CD4-positive, CD25-positive, alpha-beta regulatory T cell (primary cell): ENCODE measurements at regions not wholly inside any gene's neighbourhood (a gene's known extent, or its start where the extent isn't known, plus 50 kb on each side); places are given as distances from the start of the nearest gene placed in this dataset.
A peak's percentile ranks its signal among the peaks of the same experiment; 100 is the strongest.
"Not testable (repeated sequence)": the region's sequence is repeated elsewhere in the genome, so short reads cannot be mapped to it uniquely, and the experiment has no call there.

Experiments
- ATAC-seq, 2 donors: fragments of 150-1000 bp; cut with Tn5 transposase; one replicate each; pipeline ENCODE4 v1.10.0; 2021; ENCODE audit warnings: low read depth in 2 of 2, moderate number of reproducible peaks in 2 of 2, moderate library complexity in 1 of 2
- DNase-seq, 3 donors: peaks; one replicate each; pipeline versions ENCODE4 v3.0.0 to v3.0.0-alpha.2; 2012 to 2022; ENCODE audit warnings: mixed read lengths in 1 of 3
- H3K27ac ChIP-seq: one replicate; pipeline ENCODE4 v1.7.0; 2013; ENCODE audit warnings: mild to moderate bottlenecking, low read length; ENCODE audit not compliant: insufficient read depth, poor library complexity, severe bottlenecking
- H3K27me3 ChIP-seq: one replicate; pipeline ENCODE4 v1.7.0; 2013; ENCODE audit warnings: low read length; ENCODE audit not compliant: control insufficient read depth, insufficient read depth
- H3K36me3 ChIP-seq: one replicate; pipeline ENCODE4 v1.7.0; 2013; ENCODE audit warnings: mild to moderate bottlenecking, low read length, moderate library complexity; ENCODE audit not compliant: control insufficient read depth, insufficient read depth
- H3K4me1 ChIP-seq: 2 replicates; pipeline ENCODE4 v1.7.0; 2013; ENCODE audit warnings: mild to moderate bottlenecking, low read length; ENCODE audit not compliant: insufficient read depth, control insufficient read depth, poor library complexity, severe bottlenecking
- H3K4me3 ChIP-seq: one replicate; pipeline ENCODE4 v1.7.0; 2013; ENCODE audit warnings: low read depth, mild to moderate bottlenecking, low read length, moderate library complexity
- H3K9me3 ChIP-seq, 2 experiments: 1 replicate in 1 of 2; 2 replicates in 1 of 2; pipeline ENCODE4 v1.7.0; 2013; ENCODE audit warnings: low read length in 2 of 2, mild to moderate bottlenecking in 1 of 2, moderate library complexity in 1 of 2; ENCODE audit not compliant: control insufficient read depth in 2 of 2
- H3K27ac Mint-ChIP-seq, 3 donors: one replicate each; pipeline ENCODE4 v1.8.0; 2020 to 2022; ENCODE audit warnings: mild to moderate bottlenecking in 3 of 3, mixed read lengths in 3 of 3, moderate library complexity in 2 of 3
- H3K27me3 Mint-ChIP-seq: one replicate; pipeline ENCODE4 v1.8.0; 2022; ENCODE audit warnings: mild to moderate bottlenecking, mixed read lengths
- H3K36me3 Mint-ChIP-seq: one replicate; pipeline ENCODE4 v1.8.0; 2020; ENCODE audit warnings: mixed read lengths
- H3K4me1 Mint-ChIP-seq, 4 donors: one replicate each; pipeline ENCODE4 v1.8.0; 2020 to 2022; ENCODE audit warnings: mixed read lengths in 4 of 4, mild to moderate bottlenecking in 1 of 4
- H3K4me3 Mint-ChIP-seq, 4 donors: one replicate each; pipeline ENCODE4 v1.8.0; 2020 to 2022; ENCODE audit warnings: mild to moderate bottlenecking in 4 of 4, mixed read lengths in 4 of 4, moderate library complexity in 3 of 4
- H3K9me3 Mint-ChIP-seq, 7 donors: one replicate each; pipeline ENCODE4 v1.8.0; 2020 to 2022; ENCODE audit warnings: mixed read lengths in 7 of 7, mild to moderate bottlenecking in 3 of 7, moderate library complexity in 2 of 7

DNA sequence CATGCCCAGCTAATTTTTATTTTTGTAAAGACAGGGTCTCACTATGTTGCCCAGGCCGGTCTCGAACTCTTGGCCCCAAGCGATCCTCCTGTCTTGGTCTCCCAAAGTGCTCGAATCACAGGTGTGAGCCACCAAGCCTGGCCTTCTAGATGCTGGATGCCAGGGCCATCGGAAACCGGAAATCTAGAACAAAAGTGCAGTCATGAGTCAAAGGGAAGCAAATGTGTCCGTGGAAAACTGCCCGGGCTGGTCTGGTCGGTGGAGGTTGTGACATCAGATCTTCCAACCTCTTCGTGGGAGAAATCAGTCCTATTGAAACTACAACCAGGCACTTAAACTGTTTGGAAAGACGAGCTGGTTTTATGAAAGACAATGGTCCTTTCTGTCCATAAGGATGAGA, 92.3 kb upstream of the SHOX start:
- Mint-ChIP-seq H3K36me3 (no peaks in the 10 kb centered on the region), H3K4me3 (no peak overlapping the region), H3K27me3 (no peaks in the 10 kb centered on the region), H3K9me3 (peaks cover 0 to 11% (median 4%) of the 10 kb centered on the region in 7 donors), H3K27ac (no peak overlapping the region), H3K4me1 (no peaks in the 10 kb centered on the region)
- ATAC-seq (no peak), DNase-seq (no peak)
- Histone ChIP-seq H3K27ac (no peak overlapping the region), H3K36me3 (no peaks in the 10 kb centered on the region), H3K9me3 (peaks cover 3 to 5% of the 10 kb centered on the region in 2 experiments), H3K4me3 (no peak overlapping the region), H3K27me3 (no peaks in the 10 kb centered on the region), H3K4me1 (no peaks in the 10 kb centered on the region)

DNA sequence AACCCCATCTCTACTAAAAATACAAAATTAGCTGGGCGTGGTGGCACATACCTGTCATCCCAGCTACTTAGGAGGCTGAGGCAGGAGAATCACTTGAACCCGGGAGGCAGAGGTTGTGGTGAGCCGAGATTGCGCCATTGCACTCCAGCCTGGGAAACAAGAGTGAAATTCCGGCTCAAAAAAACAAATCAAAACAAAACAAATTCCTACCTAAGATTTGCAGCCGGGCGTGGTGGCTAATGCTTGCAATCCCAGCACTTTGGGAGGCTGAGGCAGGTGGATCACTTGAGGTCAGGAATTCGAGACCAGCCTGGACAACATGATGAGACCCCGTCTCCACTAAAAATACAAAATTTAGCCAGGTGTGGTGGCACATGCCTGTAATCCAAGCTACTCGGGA, 89.6 kb upstream of the SHOX start:
- H3K4me3 Mint-ChIP-seq, ATAC-seq, DNase-seq, H3K36me3 ChIP-seq, H3K27me3 ChIP-seq, H3K27me3 Mint-ChIP-seq, H3K4me1 Mint-ChIP-seq, H3K27ac ChIP-seq, H3K27ac Mint-ChIP-seq, H3K4me1 ChIP-seq, H3K9me3 ChIP-seq, H3K4me3 ChIP-seq, H3K36me3 Mint-ChIP-seq: not testable (repeated sequence)
- peaks cover 0 to 14% (median 6%) of the 10 kb centered on the region in 7 donors for H3K9me3 Mint-ChIP-seq

DNA sequence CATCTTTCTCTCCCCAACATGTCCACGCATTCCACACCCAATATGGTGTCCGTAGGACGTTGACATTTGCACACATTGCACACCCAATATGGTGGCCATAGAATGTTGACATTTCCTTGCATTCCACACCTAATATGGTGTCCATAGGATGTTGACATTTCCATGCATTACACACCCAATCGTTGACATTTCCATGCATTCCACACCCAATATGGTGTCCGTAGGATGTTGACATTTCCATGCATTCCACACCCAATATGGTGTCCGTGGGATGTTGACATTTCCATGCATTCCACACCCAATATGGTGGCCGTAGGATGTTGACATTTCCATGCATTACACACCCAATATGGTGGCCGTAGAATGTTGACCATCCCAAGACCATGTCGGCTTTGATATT, 88.4 kb upstream of the SHOX start:
- Mint-ChIP-seq H3K27me3 (no peaks in the 10 kb centered on the region), H3K4me3 (no peak overlapping the region)

DNA sequence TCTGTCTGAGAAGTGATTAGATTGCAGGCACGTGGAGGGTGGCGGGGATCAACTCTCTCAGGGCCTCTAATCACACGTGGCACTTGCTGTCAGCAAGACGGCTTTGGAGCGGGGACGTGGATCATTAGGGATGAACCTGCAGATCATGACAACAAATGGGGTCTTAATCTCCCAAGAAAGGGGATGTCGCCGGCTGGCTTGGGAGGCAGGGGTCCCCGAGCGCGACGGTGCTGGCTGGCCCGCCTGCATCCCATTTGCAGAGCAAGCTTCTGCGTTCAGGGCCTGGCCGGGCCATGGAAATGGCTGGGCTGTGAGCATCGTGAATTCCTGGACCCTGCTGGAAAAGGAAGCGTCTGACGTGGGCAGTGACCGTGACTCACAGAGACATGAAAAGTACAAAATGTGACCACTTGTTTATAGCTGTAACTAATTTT, 85.1 kb upstream of the SHOX start:
- Histone ChIP-seq H3K36me3 (no peaks in the 10 kb centered on the region), H3K4me1 (no peaks in the 10 kb centered on the region), H3K27ac (no peak overlapping the region), H3K9me3 (peaks cover 3 to 6% of the 10 kb centered on the region in 2 experiments), H3K4me3 (no peak overlapping the region), H3K27me3 (no peaks in the 10 kb centered on the region)
- DNase-seq (no peak), ATAC-seq (no peak)
- H3K36me3 Mint-ChIP-seq, result no peaks in the 10 kb centered on the region
- H3K27me3 Mint-ChIP-seq, result no peaks in the 10 kb centered on the region
- no peak overlapping the region for H3K4me3 Mint-ChIP-seq
- no peaks in the 10 kb centered on the region for H3K4me1 Mint-ChIP-seq
- H3K9me3 Mint-ChIP-seq, result peaks cover 0 to 24% (median 8%) of the 10 kb centered on the region in 7 donors
- no peak overlapping the region for H3K27ac Mint-ChIP-seq

More for the DNA sequence above, 88.4 kb upstream of the SHOX start:
- Histone ChIP-seq H3K9me3 (peaks cover 3 to 6% of the 10 kb centered on the region in 2 experiments), H3K27me3 (no peaks in the 10 kb centered on the region), H3K4me3 (no peak overlapping the region), H3K27ac (no peak overlapping the region), H3K36me3 (no peaks in the 10 kb centered on the region), H3K4me1 (no peaks in the 10 kb centered on the region)
- H3K9me3 Mint-ChIP-seq, result peaks cover 0 to 15% (median 6%) of the 10 kb centered on the region in 7 donors
- no peaks in the 10 kb centered on the region for H3K36me3 Mint-ChIP-seq
- no peak overlapping the region for H3K27ac Mint-ChIP-seq
- no peaks in the 10 kb centered on the region for H3K4me1 Mint-ChIP-seq
- no peak for ATAC-seq
- DNase-seq, result no peak

DNA sequence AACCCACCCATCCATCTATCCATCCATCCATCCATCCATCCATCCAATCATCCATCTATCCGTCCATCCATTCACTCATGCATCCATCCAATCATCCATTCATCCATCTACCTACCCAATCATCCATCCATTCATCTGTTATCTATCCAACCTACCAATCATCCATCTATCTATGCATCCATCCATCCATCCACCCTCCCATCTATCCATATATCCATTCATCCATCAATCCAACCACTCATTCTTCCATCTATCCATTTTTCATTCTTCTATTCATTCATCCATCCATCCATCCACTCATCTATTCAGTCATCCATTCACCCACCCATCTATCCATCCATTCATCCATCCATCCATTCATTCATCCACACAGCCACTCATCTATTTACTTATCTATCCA, 80.1 kb upstream of the SHOX start:
- H3K4me1 ChIP-seq, result no peaks in the 10 kb centered on the region
- Mint-ChIP-seq H3K9me3 (peaks cover 4 to 29% (median 10%) of the 10 kb centered on the region in 7 donors), H3K27ac (peak overlapping the region in 1 of 3 donors; percentile 55), H3K4me1 (no peaks in the 10 kb centered on the region), H3K4me3 (no peak overlapping the region), H3K36me3 (no peaks in the 10 kb centered on the region), H3K27me3 (no peaks in the 10 kb centered on the region)
- no peaks in the 10 kb centered on the region for H3K36me3 ChIP-seq
- H3K9me3 ChIP-seq, result peaks cover 0 to 7% of the 10 kb centered on the region in 2 experiments
- no peaks in the 10 kb centered on the region for H3K27me3 ChIP-seq
- H3K4me3 ChIP-seq, result no peak overlapping the region
- ATAC-seq (no peak), DNase-seq (no peak)
- no peak overlapping the region for H3K27ac ChIP-seq

DNA sequence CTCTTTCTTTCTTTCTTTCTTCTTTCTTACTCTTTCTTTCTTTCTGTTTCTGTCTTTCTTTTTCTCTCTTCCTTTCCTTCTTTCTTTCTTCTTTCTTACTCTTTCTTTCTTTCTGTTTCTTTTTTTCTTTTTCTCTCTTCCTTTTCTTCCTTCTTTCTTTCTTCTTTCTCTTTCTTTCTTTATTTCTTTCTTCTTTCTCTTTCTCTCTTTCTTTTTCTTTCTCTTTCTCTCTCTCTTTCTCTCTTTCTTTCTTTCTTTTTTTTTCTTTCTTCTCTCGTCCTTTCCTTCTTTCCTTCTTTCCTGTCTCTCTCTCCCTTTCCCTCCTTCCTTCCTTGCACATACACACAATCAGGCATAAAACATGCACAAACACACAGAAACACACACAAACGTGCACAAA, 79.3 kb upstream of the SHOX start:
- Histone ChIP-seq H3K27me3 (no peaks in the 10 kb centered on the region), H3K36me3 (no peaks in the 10 kb centered on the region), H3K9me3 (peaks cover 0 to 7% of the 10 kb centered on the region in 2 experiments), H3K27ac (no peak overlapping the region), H3K4me3 (no peak overlapping the region), H3K4me1 (no peaks in the 10 kb centered on the region)
- no peaks in the 10 kb centered on the region for H3K4me1 Mint-ChIP-seq
- H3K4me3 Mint-ChIP-seq, result no peak overlapping the region
- H3K27ac Mint-ChIP-seq, result peak overlapping the region in 1 of 3 donors; percentile 12
- H3K27me3 Mint-ChIP-seq, result no peaks in the 10 kb centered on the region
- DNase-seq, result no peak
- peaks cover 4 to 29% (median 10%) of the 10 kb centered on the region in 7 donors for H3K9me3 Mint-ChIP-seq
- no peak for ATAC-seq
- no peaks in the 10 kb centered on the region for H3K36me3 Mint-ChIP-seq

DNA sequence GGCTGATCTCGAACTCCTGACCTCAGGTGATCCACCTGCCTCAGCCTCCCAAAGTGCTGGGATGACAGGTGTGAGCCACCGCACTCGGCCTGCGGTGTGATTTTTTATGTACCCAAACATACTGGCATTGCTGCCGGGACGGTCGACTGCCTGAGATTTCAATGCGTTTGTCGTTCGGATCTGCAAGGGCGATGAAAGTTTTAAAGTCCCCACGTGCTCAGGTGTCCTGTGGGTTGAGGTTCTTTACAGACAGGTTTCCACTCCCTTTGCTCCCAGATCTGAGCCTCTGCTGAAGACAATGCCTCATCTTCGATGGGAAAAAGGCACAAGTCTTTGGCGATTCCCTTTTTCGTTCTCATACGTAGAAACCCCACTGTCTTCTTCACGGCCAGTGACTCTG, 78.1 kb upstream of the SHOX start:
- H3K27ac Mint-ChIP-seq, result no peak overlapping the region
- H3K36me3 Mint-ChIP-seq, result no peaks in the 10 kb centered on the region
- H3K36me3 ChIP-seq, result no peaks in the 10 kb centered on the region
- H3K9me3 Mint-ChIP-seq, result peaks cover 2 to 28% (median 9%) of the 10 kb centered on the region in 7 donors
- H3K4me1 ChIP-seq, result no peaks in the 10 kb centered on the region
- H3K27me3 Mint-ChIP-seq, result no peaks in the 10 kb centered on the region
- no peak overlapping the region for H3K4me3 Mint-ChIP-seq
- DNase-seq (no peak), ATAC-seq (no peak)
- no peak overlapping the region for H3K4me3 ChIP-seq
- H3K4me1 Mint-ChIP-seq, result no peaks in the 10 kb centered on the region
- H3K27me3 ChIP-seq, result no peaks in the 10 kb centered on the region
- no peak overlapping the region for H3K27ac ChIP-seq
- peaks cover 0 to 7% of the 10 kb centered on the region in 2 experiments for H3K9me3 ChIP-seq

DNA sequence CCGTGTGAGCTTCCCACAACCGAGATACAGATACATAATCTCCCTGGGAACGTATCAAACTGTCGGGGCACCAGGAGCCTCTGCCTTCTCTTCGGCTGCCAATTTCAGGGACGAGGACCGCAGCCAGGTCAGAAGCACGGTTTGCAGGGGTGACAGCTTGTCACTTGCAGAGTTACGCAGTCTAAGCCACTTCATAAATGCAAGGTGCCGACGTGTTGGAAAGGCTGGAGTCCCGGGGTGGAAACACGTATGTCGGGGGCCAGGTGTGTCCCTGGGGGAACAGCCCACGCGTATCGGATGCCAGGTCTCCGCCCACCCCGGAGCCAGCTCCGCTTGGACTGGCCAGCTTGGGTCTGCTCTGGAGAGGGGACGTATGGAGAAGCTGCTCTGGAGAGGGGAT, 76.3 kb upstream of the SHOX start:
- no peaks in the 10 kb centered on the region for H3K4me1 ChIP-seq
- DNase-seq (no peak), ATAC-seq (no peak)
- no peaks in the 10 kb centered on the region for H3K27me3 ChIP-seq
- H3K4me1 Mint-ChIP-seq, result peaks cover 0 to 5% (median 0%) of the 10 kb centered on the region in 4 donors
- H3K27ac ChIP-seq, result no peak overlapping the region
- H3K36me3 ChIP-seq, result no peaks in the 10 kb centered on the region
- H3K27ac Mint-ChIP-seq, result no peak overlapping the region
- H3K9me3 Mint-ChIP-seq, result peaks cover 2 to 23% (median 9%) of the 10 kb centered on the region in 7 donors
- no peaks in the 10 kb centered on the region for H3K27me3 Mint-ChIP-seq
- H3K4me3 ChIP-seq, result no peak overlapping the region
- H3K9me3 ChIP-seq, result peaks cover 0 to 7% of the 10 kb centered on the region in 2 experiments
- H3K4me3 Mint-ChIP-seq, result no peak overlapping the region
- no peaks in the 10 kb centered on the region for H3K36me3 Mint-ChIP-seq
